Smooth muscle cell (in vitro differentiated cells): ENCODE measurements at regions not wholly inside any gene's neighbourhood (a gene's known extent, or its start where the extent isn't known, plus 50 kb on each side); places are given as distances from the start of the nearest gene placed in this dataset.

ENCODE experiments used
- DNase-seq: peaks from one replicate; lab custom pipeline; 2025; ENCODE audit not compliant: unreplicated experiment; lab: John Stamatoyannopoulos, UW
- H2AFZ ChIP-seq: fragments of 200-600 bp; sonication (generic); 2 replicates; pipeline ENCODE4 v1.6.0; 2016; ENCODE audit warnings: antibody characterized with exemption, low read depth, mild to moderate bottlenecking
- H3F3A ChIP-seq: fragments of 200-600 bp; sonication (generic); 2 replicates; pipeline ENCODE4 v1.6.0; 2017; ENCODE audit warnings: antibody characterized with exemption, low read depth
- H3K27ac ChIP-seq: fragments of 200-600 bp; sonication (generic); 2 replicates; pipeline ENCODE4 v1.5.1; 2016; ENCODE audit warnings: low read depth, mild to moderate bottlenecking
- H3K27me3 ChIP-seq: fragments of 200-600 bp; sonication (generic); 2 replicates; pipeline ENCODE4 v1.6.1; 2016; ENCODE audit warnings: low read depth, mild to moderate bottlenecking
- H3K36me3 ChIP-seq: fragments of 200-600 bp; sonication (generic); 2 replicates; pipeline ENCODE4 v1.5.1; 2016; ENCODE audit warnings: low read depth
- H3K4me1 ChIP-seq: fragments of 200-600 bp; sonication (generic); 2 replicates; pipeline ENCODE4 v1.5.1; 2016; ENCODE audit warnings: low read depth
- H3K4me2 ChIP-seq: fragments of 200-600 bp; sonication (generic); 2 replicates; pipeline ENCODE4 v1.6.0; 2016; ENCODE audit warnings: mild to moderate bottlenecking
- H3K4me3 ChIP-seq: fragments of 200-600 bp; sonication (generic); 2 replicates; pipeline ENCODE4 v1.5.1; 2016; ENCODE audit warnings: mild to moderate bottlenecking
- H3K79me2 ChIP-seq: fragments of 200-600 bp; sonication (generic); 2 replicates; pipeline ENCODE4 v1.6.0; 2016; ENCODE audit warnings: low read depth, mild to moderate bottlenecking
- H3K9ac ChIP-seq: fragments of 200-600 bp; sonication (generic); 2 replicates; pipeline ENCODE4 v1.6.0; 2016; ENCODE audit warnings: low read depth
- H3K9me3 ChIP-seq: fragments of 200-600 bp; sonication (generic); replicated peaks from 2 replicates; pipeline ENCODE4 v1.5.1; 2016; ENCODE audit warnings: low read depth
- H4K20me1 ChIP-seq: fragments of 200-600 bp; sonication (generic); 2 replicates; pipeline ENCODE4 v1.6.0; 2016; ENCODE audit warnings: low read depth
- WGBS: methylation state at CpG from one replicate; pipeline ENCODE4 v1.1.7; 2016; ENCODE audit warnings: low lambda C conversion rate; 5-methylcytosine and 5-hydroxymethylcytosine counted together
- TF ChIP-seq, protein P1 (sequence below): fragments of 200-600 bp; sonication (generic); IDR thresholded peaks from 2 replicates; pipeline ENCODE4 v1.5.1; 2017; ENCODE audit warnings: borderline replicate concordance, mild to moderate bottlenecking, antibody characterized with exemption; ENCODE audit not compliant: insufficient read depth, poor library complexity, severe bottlenecking

GRCh38 chr13:91242652-91243051 is 104.8 kb upstream of the MIR17HG start:
- Histone ChIP-seq H3F3A (no peaks in the 10 kb centered on the region), H3K36me3 (no peaks in the 10 kb centered on the region), H3K4me1 (peaks cover 7% of the 10 kb centered on the region), H3K79me2 (no peaks in the 10 kb centered on the region), H3K27ac (no peak overlapping the region), H3K9ac (no peak overlapping the region), H3K4me2 (no peak overlapping the region), H4K20me1 (no peaks in the 10 kb centered on the region), H2AFZ (no peak overlapping the region), H3K9me3 (no peaks in the 10 kb centered on the region), H3K27me3 (no peaks in the 10 kb centered on the region), H3K4me3 (no peak overlapping the region)
- TF ChIP-seq, protein P1, sequence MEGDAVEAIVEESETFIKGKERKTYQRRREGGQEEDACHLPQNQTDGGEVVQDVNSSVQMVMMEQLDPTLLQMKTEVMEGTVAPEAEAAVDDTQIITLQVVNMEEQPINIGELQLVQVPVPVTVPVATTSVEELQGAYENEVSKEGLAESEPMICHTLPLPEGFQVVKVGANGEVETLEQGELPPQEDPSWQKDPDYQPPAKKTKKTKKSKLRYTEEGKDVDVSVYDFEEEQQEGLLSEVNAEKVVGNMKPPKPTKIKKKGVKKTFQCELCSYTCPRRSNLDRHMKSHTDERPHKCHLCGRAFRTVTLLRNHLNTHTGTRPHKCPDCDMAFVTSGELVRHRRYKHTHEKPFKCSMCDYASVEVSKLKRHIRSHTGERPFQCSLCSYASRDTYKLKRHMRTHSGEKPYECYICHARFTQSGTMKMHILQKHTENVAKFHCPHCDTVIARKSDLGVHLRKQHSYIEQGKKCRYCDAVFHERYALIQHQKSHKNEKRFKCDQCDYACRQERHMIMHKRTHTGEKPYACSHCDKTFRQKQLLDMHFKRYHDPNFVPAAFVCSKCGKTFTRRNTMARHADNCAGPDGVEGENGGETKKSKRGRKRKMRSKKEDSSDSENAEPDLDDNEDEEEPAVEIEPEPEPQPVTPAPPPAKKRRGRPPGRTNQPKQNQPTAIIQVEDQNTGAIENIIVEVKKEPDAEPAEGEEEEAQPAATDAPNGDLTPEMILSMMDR, result no peak
- DNase-seq, result no peak

DNA sequence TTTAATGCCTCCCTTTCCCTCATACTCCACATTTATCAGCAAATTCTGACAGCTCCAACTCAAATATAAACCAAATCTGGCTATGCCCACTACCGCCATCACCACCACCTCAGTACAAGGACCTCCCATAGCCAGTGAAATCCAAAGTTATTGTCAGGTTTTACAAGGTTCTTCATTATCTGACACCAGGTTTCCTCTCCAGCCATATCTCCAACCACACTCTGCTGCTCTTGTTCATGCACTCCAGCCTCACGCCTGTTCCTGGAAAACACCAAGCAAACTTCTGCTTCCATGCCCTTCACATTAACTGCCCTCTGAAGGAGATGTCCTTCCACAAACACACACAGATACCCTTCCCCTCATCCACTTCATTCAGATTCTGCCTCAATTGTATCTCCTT is 102.2 kb upstream of the MIR17HG start:
- no peak overlapping the region for H3K4me3 ChIP-seq
- no peaks in the 10 kb centered on the region for H4K20me1 ChIP-seq
- H3K27me3 ChIP-seq, result peaks cover 4% of the 10 kb centered on the region
- H3K27ac ChIP-seq, result no peak overlapping the region
- TF ChIP-seq, protein P1, result no peak
- H3K9ac ChIP-seq, result no peak overlapping the region
- no peak for DNase-seq
- H3K9me3 ChIP-seq, result no peaks in the 10 kb centered on the region
- no peaks in the 10 kb centered on the region for H3F3A ChIP-seq
- H3K4me2 ChIP-seq, result no peak overlapping the region
- WGBS, result 83% methylated on average over 2 of the region's 2 CpGs
- H3K36me3 ChIP-seq, result no peaks in the 10 kb centered on the region
- H3K4me1 ChIP-seq, result peaks cover 7% of the 10 kb centered on the region
- H3K79me2 ChIP-seq, result no peaks in the 10 kb centered on the region
- H2AFZ ChIP-seq, result no peak overlapping the region

GRCh38 chr13:91247768-91248167 is 99.7 kb upstream of the MIR17HG start:
- DNase-seq, result no peak
- H3K27ac ChIP-seq, result no peak overlapping the region
- H3K4me3 ChIP-seq, result no peak overlapping the region
- no peak overlapping the region for H3K9ac ChIP-seq
- peaks cover 4% of the 10 kb centered on the region for H3K27me3 ChIP-seq
- H3K4me1 ChIP-seq, result peaks cover 7% of the 10 kb centered on the region
- H3K4me2 ChIP-seq, result no peak overlapping the region
- H3K36me3 ChIP-seq, result no peaks in the 10 kb centered on the region
- H4K20me1 ChIP-seq, result no peaks in the 10 kb centered on the region
- H3K9me3 ChIP-seq, result no peaks in the 10 kb centered on the region
- H2AFZ ChIP-seq, result no peak overlapping the region
- TF ChIP-seq, protein P1, result peak; percentile 56
- no peaks in the 10 kb centered on the region for H3K79me2 ChIP-seq
- no peaks in the 10 kb centered on the region for H3F3A ChIP-seq

- TF ChIP-seq, protein P1, result no peak
- no peak overlapping the region for H3K4me3 ChIP-seq
Observed at GRCh38 chr13:91248249-91248648, 99.2 kb upstream of the MIR17HG start.

More at GRCh38 chr13:91248249-91248648, 99.2 kb upstream of the MIR17HG start:
- no peak overlapping the region for H2AFZ ChIP-seq
- H3F3A ChIP-seq, result no peaks in the 10 kb centered on the region
- no peaks in the 10 kb centered on the region for H4K20me1 ChIP-seq
- H3K79me2 ChIP-seq, result no peaks in the 10 kb centered on the region
- no peak overlapping the region for H3K4me2 ChIP-seq
- 59% methylated on average over 4 of the region's 4 CpGs for WGBS
- no peak overlapping the region for H3K27ac ChIP-seq
- H3K36me3 ChIP-seq, result no peaks in the 10 kb centered on the region
- no peaks in the 10 kb centered on the region for H3K9me3 ChIP-seq
- H3K4me1 ChIP-seq, result peaks cover 7% of the 10 kb centered on the region
- peaks cover 4% of the 10 kb centered on the region for H3K27me3 ChIP-seq
- H3K9ac ChIP-seq, result no peak overlapping the region
- no peak for DNase-seq
